ENCODE measurements at regions not wholly inside any gene's neighbourhood (a gene's known extent, or its start where the extent isn't known, plus 50 kb on each side); places are given as distances from the start of the nearest gene placed in this dataset.

- no peaks in the 10 kb centered on the region for H3K9me2 ChIP-seq
- POLR2A ChIA-PET: no interaction called here
- H3K9me3 ChIP-seq: no peaks in the 10 kb centered on the region
- no peaks in the 10 kb centered on the region for H3F3A ChIP-seq (replicated peaks; ENCODE audit: insufficient read depth)
- H3K4me3 ChIP-seq (ENCODE audit: low read depth in 2 of 2, low read length in 1 of 2): no peak overlapping the region
- no peaks in the 10 kb centered on the region for H3K79me2 ChIP-seq (ENCODE audit: insufficient read depth)
- CTCF ChIA-PET: interaction anchor here (0.9 to 1.3 kb wide), 2 partner anchors 864 to 872 kb away, joined by 3 to 4 read pairs; no protein-coding TSS in a partner anchor
- H3K4me2 ChIP-seq: no peak overlapping the region
- H3K36me3 ChIP-seq (replicated peaks in 1 of 2; ENCODE audit: control insufficient read depth in 1 of 2, insufficient read depth in 2 of 2, low read length in 1 of 2): no peaks in the 10 kb centered on the region
- H2AFZ ChIP-seq (ENCODE audit: low read depth): no peak overlapping the region
- no peak for DNase-seq
- no peaks in the 10 kb centered on the region for H4K20me1 ChIP-seq (ENCODE audit: insufficient read depth)
- WGBS (ENCODE audit: low lambda C conversion rate): 74% methylated on average over 5 of the region's 5 CpGs
- no peaks in the 10 kb centered on the region for H3K27me3 ChIP-seq (ENCODE audit: insufficient read depth)
- TF ChIP-seq MEF2A (IDR thresholded peaks at IDR 0.05; ENCODE audit: borderline replicate concordance, low read depth): no peak
- 0 out of 2 replicates have a peak, but pooled peaks have one; percentile 2 for TF ChIP-seq TCF12 (IDR thresholded peaks at IDR 0.05)
- peaks cover 6 to 17% of the 10 kb centered on the region in 2 experiments; a peak in 3 of 4 replicates for H3K4me1 ChIP-seq (ENCODE audit: control insufficient read depth in 1 of 2, insufficient read depth in 2 of 2, low read depth in 1 of 2, low read length in 1 of 2)
- H3K27ac ChIP-seq (ENCODE audit: low read depth in 2 of 2, low read length in 1 of 2): peak overlapping the region; percentile 9 to 14; a peak in 2 of 4 replicates
- H3K9ac ChIP-seq: no peak overlapping the region
Observed at GRCh38 chr9:86459599-86460155, 105.5 kb upstream of the TUT7 start.

- ChIA-PET POLR2A (no interaction called here), CTCF (no interaction called here)
- Histone ChIP-seq H3K79me2 (ENCODE audit: insufficient read depth) (no peaks in the 10 kb centered on the region), H3K9ac (no peak overlapping the region), H3K4me3 (ENCODE audit: low read depth in 2 of 2, low read length in 1 of 2) (no peak overlapping the region), H3K27me3 (ENCODE audit: insufficient read depth) (no peaks in the 10 kb centered on the region), H3K27ac (ENCODE audit: low read depth in 2 of 2, low read length in 1 of 2) (peak overlapping the region; percentile 9 to 14; a peak in 2 of 4 replicates), H3K4me2 (no peak overlapping the region), H3K36me3 (replicated peaks in 1 of 2; ENCODE audit: control insufficient read depth in 1 of 2, insufficient read depth in 2 of 2, low read length in 1 of 2) (no peaks in the 10 kb centered on the region), H2AFZ (ENCODE audit: low read depth) (peak overlapping the region; percentile 18; the same call in 1 of the 2 replicates), H4K20me1 (ENCODE audit: insufficient read depth) (no peaks in the 10 kb centered on the region), H3F3A (replicated peaks; ENCODE audit: insufficient read depth) (no peaks in the 10 kb centered on the region), H3K9me3 (no peaks in the 10 kb centered on the region), H3K9me2 (no peaks in the 10 kb centered on the region), H3K4me1 (ENCODE audit: control insufficient read depth in 1 of 2, insufficient read depth in 2 of 2, low read depth in 1 of 2, low read length in 1 of 2) (peaks cover 6 to 17% of the 10 kb centered on the region in 2 experiments; a peak in 3 of 4 replicates)
- peak; percentile 3; the same call in 1 of the 2 replicates for TF ChIP-seq PBX3 (IDR thresholded peaks at IDR 0.05)
- no peak for TF ChIP-seq NFIC (IDR thresholded peaks at IDR 0.05; ENCODE audit: borderline replicate concordance)
- no peak for TF ChIP-seq JUND (IDR thresholded peaks at IDR 0.05)
- DNase-seq: no peak
Observed at GRCh38 chr9:86459191-86459590, 105.0 kb upstream of the TUT7 start.

GRCh38 chr9:86458191-86458855, 104.1 kb upstream of the TUT7 start:
- Histone ChIP-seq H2AFZ (ENCODE audit: low read depth) (no peak overlapping the region), H3K79me2 (ENCODE audit: insufficient read depth) (no peaks in the 10 kb centered on the region), H3K4me3 (ENCODE audit: low read depth in 2 of 2, low read length in 1 of 2) (no peak overlapping the region), H3K27me3 (ENCODE audit: insufficient read depth) (no peaks in the 10 kb centered on the region), H3K4me2 (no peak overlapping the region), H3K4me1 (ENCODE audit: control insufficient read depth in 1 of 2, insufficient read depth in 2 of 2, low read depth in 1 of 2, low read length in 1 of 2) (peaks cover 6 to 17% of the 10 kb centered on the region in 2 experiments; a peak in 3 of 4 replicates), H3K27ac (ENCODE audit: low read depth in 2 of 2, low read length in 1 of 2) (no peak overlapping the region), H3K36me3 (replicated peaks in 1 of 2; ENCODE audit: control insufficient read depth in 1 of 2, insufficient read depth in 2 of 2, low read length in 1 of 2) (no peaks in the 10 kb centered on the region), H3K9me3 (no peaks in the 10 kb centered on the region), H3F3A (replicated peaks; ENCODE audit: insufficient read depth) (no peaks in the 10 kb centered on the region), H4K20me1 (ENCODE audit: insufficient read depth) (no peaks in the 10 kb centered on the region), H3K9me2 (no peaks in the 10 kb centered on the region), H3K9ac (no peak overlapping the region)
- CTCF ChIA-PET: interaction anchor here (2.3 kb wide), 1 partner anchor 29 kb away, joined by 8 read pairs; no protein-coding TSS in a partner anchor
- POLR2A ChIA-PET: no interaction called here
- 69% methylated on average over 7 of the region's 7 CpGs for WGBS (ENCODE audit: low lambda C conversion rate)
- DNase-seq: no peak
- TF ChIP-seq JUND (IDR thresholded peaks at IDR 0.05) (no peak), USF1 (IDR thresholded peaks at IDR 0.05; ENCODE audit: borderline replicate concordance, low read depth) (no peak), CHD2 (IDR thresholded peaks at IDR 0.05; ENCODE audit: low read length, partially characterized antibody) (no peak), SIN3A (IDR thresholded peaks at IDR 0.05; ENCODE audit: borderline replicate concordance, low read depth, low read length) (no peak), CTCF (IDR thresholded peaks at IDR 0.05) (no peak), REST (IDR thresholded peaks at IDR 0.05; ENCODE audit: low read depth, low read length) (no peak), TAF1 (IDR thresholded peaks at IDR 0.05; ENCODE audit: borderline replicate concordance, low read depth, low read length) (no peak), TCF12 (IDR thresholded peaks at IDR 0.05) (no peak), FOSL2 (IDR thresholded peaks at IDR 0.05; ENCODE audit: borderline replicate concordance, low read depth) (no peak), YY1 (IDR thresholded peaks at IDR 0.05; ENCODE audit: low read depth) (no peak)

All from SK-N-SH (cell line).